H9 (cell line): ENCODE measurements at regions not wholly inside any gene's neighbourhood (a gene's known extent, or its start where the extent isn't known, plus 50 kb on each side); places are given as distances from the start of the nearest gene placed in this dataset.

Experiments
- DNase-seq: peaks from one replicate; pipeline ENCODE4 v3.0.0-alpha.2; 2017
- H2AFZ ChIP-seq: one replicate; pipeline ENCODE4 v1.6.1; 2013; ENCODE audit warnings: mild to moderate bottlenecking, low read length, control low read depth, moderate library complexity
- H2AK5ac ChIP-seq: 2 replicates; pipeline ENCODE4 v1.6.1; 2013; ENCODE audit warnings: low read length, control low read depth, mixed read lengths; ENCODE audit not compliant: insufficient read length
- H2BK120ac ChIP-seq: one replicate; pipeline ENCODE4 v1.6.1; 2013; ENCODE audit warnings: low read depth, mild to moderate bottlenecking, low read length, control low read depth, inconsistent platforms; ENCODE audit not compliant: poor library complexity, severe bottlenecking
- H2BK12ac ChIP-seq: 2 replicates; pipeline ENCODE4 v1.6.1; 2013; ENCODE audit warnings: low read length, control low read depth, mixed read lengths, low read depth; ENCODE audit not compliant: insufficient read length
- H2BK15ac ChIP-seq: 2 replicates; pipeline ENCODE4 v1.6.1; 2013; ENCODE audit warnings: low read depth, low read length, control low read depth
- H2BK20ac ChIP-seq: one replicate; pipeline ENCODE4 v1.6.1; 2013; ENCODE audit warnings: low read depth, mild to moderate bottlenecking, low read length, control low read depth, inconsistent platforms; ENCODE audit not compliant: poor library complexity, severe bottlenecking
- H2BK5ac ChIP-seq: 2 replicates; pipeline ENCODE4 v1.6.1; 2013; ENCODE audit warnings: low read length, control low read depth, mixed read lengths; ENCODE audit not compliant: insufficient read length
- H3K14ac ChIP-seq: 2 replicates; pipeline ENCODE4 v1.6.1; 2013; ENCODE audit warnings: low read length, control low read depth; ENCODE audit not compliant: insufficient read depth
- H3K18ac ChIP-seq: 2 replicates; pipeline ENCODE4 v1.6.1; 2013; ENCODE audit warnings: low read depth, mild to moderate bottlenecking, mixed read lengths, low read length, control low read depth; ENCODE audit not compliant: insufficient read length
- H3K23ac ChIP-seq: 2 replicates; pipeline ENCODE4 v1.6.1; 2013; ENCODE audit warnings: low read length, control low read depth, mixed read lengths, low read depth; ENCODE audit not compliant: insufficient read length
- H3K23me2 ChIP-seq: 2 replicates; pipeline ENCODE4 v1.6.1; 2013; ENCODE audit warnings: low read depth, mild to moderate bottlenecking, mixed read lengths, low read length, control low read depth; ENCODE audit not compliant: insufficient read length, poor library complexity, severe bottlenecking
- H3K27ac ChIP-seq: 2 replicates; pipeline ENCODE4 v1.5.1; 2013; ENCODE audit warnings: low read length, control low read depth, mixed read lengths, low read depth; ENCODE audit not compliant: insufficient read length
- H3K27me3 ChIP-seq: 2 replicates; pipeline ENCODE4 v1.6.1; 2013; ENCODE audit warnings: low read length, control low read depth, inconsistent platforms; ENCODE audit not compliant: insufficient read depth
- H3K4ac ChIP-seq: 2 replicates; pipeline ENCODE4 v1.6.1; 2013; ENCODE audit warnings: low read depth, mild to moderate bottlenecking, control low read depth, inconsistent platforms, low read length, moderate library complexity
- H3K4me1 ChIP-seq: 2 replicates; pipeline ENCODE4 v1.6.1; 2013; ENCODE audit warnings: low read length, control low read depth, inconsistent platforms; ENCODE audit not compliant: insufficient read depth
- H3K4me2 ChIP-seq: 2 replicates; pipeline ENCODE4 v1.6.1; 2013; ENCODE audit warnings: low read length, control low read depth, mixed read lengths; ENCODE audit not compliant: insufficient read length, insufficient read depth
- H3K56ac ChIP-seq: 2 replicates; pipeline ENCODE4 v1.6.1; 2013; ENCODE audit warnings: low read depth, mild to moderate bottlenecking, mixed read lengths, low read length, control low read depth; ENCODE audit not compliant: insufficient read length
- H3K79me1 ChIP-seq: 2 replicates; pipeline ENCODE4 v1.6.1; 2013; ENCODE audit warnings: low read depth, mild to moderate bottlenecking, moderate library complexity, low read length, control low read depth, inconsistent platforms; ENCODE audit not compliant: insufficient read depth, poor library complexity, severe bottlenecking
- H3K79me2 ChIP-seq: 2 replicates; pipeline ENCODE4 v1.6.1; 2013; ENCODE audit warnings: low read length, control low read depth, inconsistent platforms; ENCODE audit not compliant: insufficient read depth
- H3K9ac ChIP-seq: 2 replicates; pipeline ENCODE4 v1.6.1; 2013; ENCODE audit warnings: low read length, control low read depth, mixed read lengths; ENCODE audit not compliant: insufficient read length; ENCODE audit errors: extremely low read depth
- H3K9me3 ChIP-seq: one replicate; pipeline ENCODE4 v1.6.1; 2013; ENCODE audit warnings: low read depth, low read length, inconsistent platforms; ENCODE audit not compliant: control insufficient read depth
- H3T11ph ChIP-seq: one replicate; pipeline ENCODE4 v1.6.1; 2013; ENCODE audit warnings: mild to moderate bottlenecking, low read length, control low read depth, inconsistent platforms
- H4K20me1 ChIP-seq: one replicate; pipeline ENCODE4 v1.6.1; 2013; ENCODE audit not compliant: control insufficient read depth, insufficient read length, insufficient read depth
- H4K5ac ChIP-seq: 2 replicates; pipeline ENCODE4 v1.6.1; 2013; ENCODE audit warnings: low read depth, mild to moderate bottlenecking, mixed read lengths, low read length, control low read depth; ENCODE audit not compliant: insufficient read length
- H4K8ac ChIP-seq: replicated peaks from 2 replicates; pipeline ENCODE4 v1.6.1; 2013; ENCODE audit warnings: low read length, control low read depth, mixed read lengths, low read depth; ENCODE audit not compliant: insufficient read length
- H4K91ac ChIP-seq: 2 replicates; pipeline ENCODE4 v1.6.1; 2013; ENCODE audit warnings: low read depth, mild to moderate bottlenecking, moderate library complexity, mixed read lengths, low read length, control low read depth; ENCODE audit not compliant: insufficient read length
- H3K27ac Mint-ChIP-seq, 3 experiments: 2 replicates in 2 of 3; 3 replicates in 1 of 3; pipeline ENCODE4 v1.8.0; 2020 to 2021; ENCODE audit warnings: mixed read lengths in 3 of 3, mild to moderate bottlenecking in 1 of 3, moderate library complexity in 1 of 3
- H3K27me3 Mint-ChIP-seq: 2 replicates; pipeline ENCODE4 v1.8.0; 2021; ENCODE audit warnings: low read depth, mild to moderate bottlenecking, moderate library complexity, mixed read lengths
- H3K36me3 Mint-ChIP-seq, 3 experiments: 2 replicates in 2 of 3; 3 replicates in 1 of 3; pipeline ENCODE4 v1.8.0; 2020 to 2021; ENCODE audit warnings: low read depth in 3 of 3, mixed read lengths in 3 of 3; ENCODE audit not compliant: insufficient read depth in 1 of 3
- H3K4me1 Mint-ChIP-seq, 2 experiments: 2 replicates each; pipeline ENCODE4 v1.8.0; 2020; ENCODE audit warnings: mixed read lengths in 2 of 2
- H3K4me3 Mint-ChIP-seq, 2 experiments: 2 replicates in 1 of 2; 3 replicates in 1 of 2; pipeline ENCODE4 v1.8.0; 2020 to 2021; ENCODE audit warnings: mild to moderate bottlenecking in 2 of 2, mixed read lengths in 2 of 2, moderate library complexity in 1 of 2
- H3K9me3 Mint-ChIP-seq, 2 experiments: 2 replicates in 1 of 2; 3 replicates in 1 of 2; pipeline ENCODE4 v1.8.0; 2020; ENCODE audit warnings: mild to moderate bottlenecking in 2 of 2, mixed read lengths in 2 of 2, moderate library complexity in 1 of 2
- WGBS: extraction: QIAGEN DNeasy Blood & Tissue Kit; methylation state at CpG from one replicate; pipeline ENCODE4 v1.1.7; 2013; ENCODE audit warnings: missing lambda C conversion rate, low lambda C conversion rate, mixed read lengths; ENCODE audit not compliant: insufficient read length; ENCODE audit errors: extremely low coverage; 5-methylcytosine and 5-hydroxymethylcytosine counted together
- TF ChIP-seq, protein P1 (sequence below): fragments of 200-600 bp; sonication (generic); conservative IDR thresholded peaks from 3 replicates; pipeline ENCODE4 v1.8.0; 2021; ENCODE audit warnings: antibody characterized with exemption, mild to moderate bottlenecking

DNA sequence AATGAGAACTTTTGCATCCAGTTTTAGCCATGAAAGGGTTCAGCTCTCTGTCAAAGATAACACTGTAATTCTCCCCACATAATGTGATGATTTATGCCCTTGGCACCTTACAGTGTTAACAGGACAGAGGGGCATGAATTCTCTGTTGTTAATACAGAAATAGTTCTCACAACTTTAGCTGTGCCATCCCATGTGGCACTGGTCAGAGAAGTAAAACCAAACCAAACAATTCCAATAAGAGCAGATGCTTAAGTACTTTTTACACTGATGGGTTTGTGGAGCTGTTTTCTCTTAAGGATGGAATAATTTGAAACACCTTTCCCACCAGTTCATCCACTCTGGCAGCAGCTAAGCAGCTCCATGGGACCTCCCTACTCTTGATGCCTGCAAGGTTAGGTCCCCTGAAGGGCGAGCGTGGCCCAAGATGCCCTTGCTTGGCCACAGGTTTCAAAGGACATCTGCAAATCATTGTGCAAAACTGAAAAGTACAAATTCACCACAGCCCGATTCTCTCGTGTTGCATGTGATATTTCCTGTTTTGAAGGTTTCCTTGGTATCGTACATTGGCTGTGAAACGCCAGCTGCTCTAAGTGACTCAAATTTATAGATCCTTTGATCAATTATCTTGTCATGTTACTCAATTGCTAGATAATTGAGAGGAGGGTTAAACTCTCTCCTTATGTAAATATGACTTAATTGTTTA, 82.5 kb upstream of the CREB5 start:
- H3K23me2 ChIP-seq = no peaks in the 10 kb centered on the region
- H2AFZ ChIP-seq = no peak overlapping the region
- H3T11ph ChIP-seq = no peak overlapping the region
- WGBS = no CpG with 5 or more reads among the region's 6 CpGs
- no peak overlapping the region for H2BK15ac ChIP-seq
- TF ChIP-seq, protein P1, sequence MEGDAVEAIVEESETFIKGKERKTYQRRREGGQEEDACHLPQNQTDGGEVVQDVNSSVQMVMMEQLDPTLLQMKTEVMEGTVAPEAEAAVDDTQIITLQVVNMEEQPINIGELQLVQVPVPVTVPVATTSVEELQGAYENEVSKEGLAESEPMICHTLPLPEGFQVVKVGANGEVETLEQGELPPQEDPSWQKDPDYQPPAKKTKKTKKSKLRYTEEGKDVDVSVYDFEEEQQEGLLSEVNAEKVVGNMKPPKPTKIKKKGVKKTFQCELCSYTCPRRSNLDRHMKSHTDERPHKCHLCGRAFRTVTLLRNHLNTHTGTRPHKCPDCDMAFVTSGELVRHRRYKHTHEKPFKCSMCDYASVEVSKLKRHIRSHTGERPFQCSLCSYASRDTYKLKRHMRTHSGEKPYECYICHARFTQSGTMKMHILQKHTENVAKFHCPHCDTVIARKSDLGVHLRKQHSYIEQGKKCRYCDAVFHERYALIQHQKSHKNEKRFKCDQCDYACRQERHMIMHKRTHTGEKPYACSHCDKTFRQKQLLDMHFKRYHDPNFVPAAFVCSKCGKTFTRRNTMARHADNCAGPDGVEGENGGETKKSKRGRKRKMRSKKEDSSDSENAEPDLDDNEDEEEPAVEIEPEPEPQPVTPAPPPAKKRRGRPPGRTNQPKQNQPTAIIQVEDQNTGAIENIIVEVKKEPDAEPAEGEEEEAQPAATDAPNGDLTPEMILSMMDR = no peak
- DNase-seq = no peak
- H3K4me3 Mint-ChIP-seq = no peak overlapping the region
- no peak overlapping the region for H3K4ac ChIP-seq
- H2BK12ac ChIP-seq = no peak overlapping the region
- no peak overlapping the region for H3K14ac ChIP-seq
- no peak overlapping the region for H3K18ac ChIP-seq
- H3K4me1 ChIP-seq = peaks cover 7% of the 10 kb centered on the region
- H3K4me2 ChIP-seq = no peak overlapping the region
- no peak overlapping the region for H3K23ac ChIP-seq
- H4K20me1 ChIP-seq = no peaks in the 10 kb centered on the region
- H3K4me1 Mint-ChIP-seq = peaks cover 6 to 15% of the 10 kb centered on the region in 2 experiments
- no peaks in the 10 kb centered on the region for H3K79me2 ChIP-seq
- H4K8ac ChIP-seq = no peak overlapping the region
- H3K36me3 Mint-ChIP-seq = peaks cover 0 to 4% (median 0%) of the 10 kb centered on the region in 3 experiments; a peak in 1 of 7 replicates
- no peaks in the 10 kb centered on the region for H3K27me3 Mint-ChIP-seq
- H3K9ac ChIP-seq = no peak overlapping the region
- no peak overlapping the region for H4K5ac ChIP-seq
- H3K9me3 ChIP-seq = no peaks in the 10 kb centered on the region
- H3K27me3 ChIP-seq = no peaks in the 10 kb centered on the region
- H2BK20ac ChIP-seq = no peak overlapping the region
- H3K27ac Mint-ChIP-seq = no peak overlapping the region
- no peak overlapping the region for H3K27ac ChIP-seq
- H4K91ac ChIP-seq = no peak overlapping the region
- H2AK5ac ChIP-seq = no peak overlapping the region
- H2BK5ac ChIP-seq = no peak overlapping the region
- H3K79me1 ChIP-seq = no peaks in the 10 kb centered on the region
- no peak overlapping the region for H2BK120ac ChIP-seq
- peaks cover 3 to 8% of the 10 kb centered on the region in 2 experiments; a peak in 4 of 5 replicates for H3K9me3 Mint-ChIP-seq
- no peak overlapping the region for H3K56ac ChIP-seq
